ENCODE measurements at regions not wholly inside any gene's neighbourhood (a gene's known extent, or its start where the extent isn't known, plus 50 kb on each side); places are given as distances from the start of the nearest gene placed in this dataset.

- TF ChIP-seq CTCF (IDR thresholded peaks at IDR 0.05) (no peak), POLR2A (IDR thresholded peaks at IDR 0.05) (no peak)
Measured at GRCh38 chr5:164600274-164600673, 1094.9 kb downstream of the MAT2B start.

Measured in thyroid gland (tissue), 4 donors.